ENCODE measurements at regions not wholly inside any gene's neighbourhood (a gene's known extent, or its start where the extent isn't known, plus 50 kb on each side); places are given as distances from the start of the nearest gene placed in this dataset.

GRCh38 chr2:37460896-37461229, 116.4 kb downstream of the QPCT start:
- H3K27me3 ChIP-seq (ENCODE audit: insufficient read depth, low read length): no peaks in the 10 kb centered on the region
- H3K9me2 ChIP-seq (ENCODE audit: low read depth, low read length): no peaks in the 10 kb centered on the region
- no peaks in the 10 kb centered on the region for H3K9me3 ChIP-seq (ENCODE audit: low read length)
- H3F3A ChIP-seq (ENCODE audit: insufficient read depth, low read length): no peaks in the 10 kb centered on the region
- H4K20me1 ChIP-seq (ENCODE audit: insufficient read depth, low read length): no peaks in the 10 kb centered on the region
- no peak overlapping the region for H3K27ac ChIP-seq (ENCODE audit: low read depth, low read length, poor library complexity, severe bottlenecking)
- H3K4me1 ChIP-seq (ENCODE audit: insufficient read depth, low read length, severe bottlenecking): no peaks in the 10 kb centered on the region
- no peak overlapping the region for H2AFZ ChIP-seq (ENCODE audit: low read length)
- H3K36me3 ChIP-seq (ENCODE audit: insufficient read depth, low read length): no peaks in the 10 kb centered on the region
- TF ChIP-seq CTCF (IDR thresholded peaks at IDR 0.05; ENCODE audit: low read length) (no peak), EZH2 (IDR thresholded peaks at IDR 0.05; ENCODE audit: borderline replicate concordance, low read length) (no peak)
- H3K4me2 ChIP-seq (ENCODE audit: low read length): no peak overlapping the region
- H3K9ac ChIP-seq (ENCODE audit: low read length): no peak overlapping the region
- no peak overlapping the region for H3K4me3 ChIP-seq (ENCODE audit: low read depth, low read length, poor library complexity, severe bottlenecking)
- no peaks in the 10 kb centered on the region for H3K79me2 ChIP-seq (ENCODE audit: insufficient read depth, low read length)

GRCh38 chr2:37464067-37464466, 119.6 kb downstream of the QPCT start:
- Histone ChIP-seq H3K36me3 (ENCODE audit: insufficient read depth, low read length) (no peaks in the 10 kb centered on the region), H3F3A (ENCODE audit: insufficient read depth, low read length) (no peaks in the 10 kb centered on the region), H2AFZ (ENCODE audit: low read length) (no peak overlapping the region), H3K79me2 (ENCODE audit: insufficient read depth, low read length) (no peaks in the 10 kb centered on the region), H3K4me3 (ENCODE audit: low read depth, low read length, poor library complexity, severe bottlenecking) (no peak overlapping the region), H3K9me3 (ENCODE audit: low read length) (no peaks in the 10 kb centered on the region), H3K4me1 (ENCODE audit: insufficient read depth, low read length, severe bottlenecking) (no peaks in the 10 kb centered on the region), H3K9me2 (ENCODE audit: low read depth, low read length) (no peaks in the 10 kb centered on the region), H3K4me2 (ENCODE audit: low read length) (no peak overlapping the region), H4K20me1 (ENCODE audit: insufficient read depth, low read length) (no peaks in the 10 kb centered on the region), H3K27me3 (ENCODE audit: insufficient read depth, low read length) (no peaks in the 10 kb centered on the region), H3K27ac (ENCODE audit: low read depth, low read length, poor library complexity, severe bottlenecking) (no peak overlapping the region), H3K9ac (ENCODE audit: low read length) (no peak overlapping the region)
- TF ChIP-seq EZH2 (IDR thresholded peaks at IDR 0.05; ENCODE audit: borderline replicate concordance, low read length) (no peak), CTCF (IDR thresholded peaks at IDR 0.05; ENCODE audit: low read length) (no peak)

GRCh38 chr2:37466533-37467222, 122.2 kb downstream of the QPCT start:
- H3K9me3 ChIP-seq (ENCODE audit: low read length): no peaks in the 10 kb centered on the region
- H3K36me3 ChIP-seq (ENCODE audit: insufficient read depth, low read length): no peaks in the 10 kb centered on the region
- no peak for TF ChIP-seq EZH2 (IDR thresholded peaks at IDR 0.05; ENCODE audit: borderline replicate concordance, low read length)
- no peak for TF ChIP-seq CTCF (IDR thresholded peaks at IDR 0.05; ENCODE audit: low read length)
- H2AFZ ChIP-seq (ENCODE audit: low read length): no peak overlapping the region
- H3K27ac ChIP-seq (ENCODE audit: low read depth, low read length, poor library complexity, severe bottlenecking): no peak overlapping the region
- H3K9me2 ChIP-seq (ENCODE audit: low read depth, low read length): no peaks in the 10 kb centered on the region
- no peak overlapping the region for H3K4me3 ChIP-seq (ENCODE audit: low read depth, low read length, poor library complexity, severe bottlenecking)
- H3K9ac ChIP-seq (ENCODE audit: low read length): no peak overlapping the region
- no peaks in the 10 kb centered on the region for H3F3A ChIP-seq (ENCODE audit: insufficient read depth, low read length)
- H3K4me1 ChIP-seq (ENCODE audit: insufficient read depth, low read length, severe bottlenecking): no peaks in the 10 kb centered on the region
- H3K4me2 ChIP-seq (ENCODE audit: low read length): no peak overlapping the region
- H4K20me1 ChIP-seq (ENCODE audit: insufficient read depth, low read length): no peaks in the 10 kb centered on the region
- H3K79me2 ChIP-seq (ENCODE audit: insufficient read depth, low read length): no peaks in the 10 kb centered on the region
- no peaks in the 10 kb centered on the region for H3K27me3 ChIP-seq (ENCODE audit: insufficient read depth, low read length)
